GM12878 (cell line): ENCODE measurements at regions not wholly inside any gene's neighbourhood (a gene's known extent, or its start where the extent isn't known, plus 50 kb on each side); places are given as distances from the start of the nearest gene placed in this dataset.

Source experiments
- HDAC2 ChIP-seq: fragments of 200-600 bp; sonication (generic); IDR thresholded peaks from 2 replicates; pipeline ENCODE4 v1.6.1; 2017
- NR2C2 ChIP-seq: IDR thresholded peaks from 2 replicates; pipeline ENCODE4 v1.6.1; 2011; ENCODE audit warnings: borderline replicate concordance, low read depth; ENCODE audit not compliant: control insufficient read depth, insufficient read length
- POLR2AphosphoS5 ChIP-seq: IDR thresholded peaks from 2 replicates; pipeline ENCODE4 v1.6.1; 2011; ENCODE audit warnings: mild to moderate bottlenecking, low read length, inconsistent platforms
- REST ChIP-seq: IDR thresholded peaks from 2 replicates; pipeline ENCODE4 v1.6.1; 2012; ENCODE audit warnings: mild to moderate bottlenecking, low read depth, low read length

- TF ChIP-seq REST (no peak), HDAC2 (no peak), POLR2AphosphoS5 (no peak), NR2C2 (no peak)
These were observed 1703.1 kb upstream of the FLRT2 start for GRCh38 chr14:83826838-83827237.
